ENCODE measurements at regions not wholly inside any gene's neighbourhood (a gene's known extent, or its start where the extent isn't known, plus 50 kb on each side); places are given as distances from the start of the nearest gene placed in this dataset.

GRCh38 chr20:43776691-43777090, 49.9 kb upstream of the GTSF1L start:
- TF ChIP-seq POLR2A (IDR thresholded peaks at IDR 0.05; ENCODE audit: low read length) (no peak), GATA1 (IDR thresholded peaks at IDR 0.05; ENCODE audit: low read depth, low read length) (no peak)
